Smooth muscle cell (in vitro differentiated cells): ENCODE measurements at regions not wholly inside any gene's neighbourhood (a gene's known extent, or its start where the extent isn't known, plus 50 kb on each side); places are given as distances from the start of the nearest gene placed in this dataset.

Experiments
- DNase-seq: peaks from one replicate; lab custom pipeline; 2025; ENCODE audit not compliant: unreplicated experiment; lab: John Stamatoyannopoulos, UW
- H2AFZ ChIP-seq: fragments of 200-600 bp; sonication (generic); 2 replicates; pipeline ENCODE4 v1.6.0; 2016; ENCODE audit warnings: antibody characterized with exemption, low read depth, mild to moderate bottlenecking
- H3F3A ChIP-seq: fragments of 200-600 bp; sonication (generic); 2 replicates; pipeline ENCODE4 v1.6.0; 2017; ENCODE audit warnings: antibody characterized with exemption, low read depth
- H3K27ac ChIP-seq: fragments of 200-600 bp; sonication (generic); 2 replicates; pipeline ENCODE4 v1.5.1; 2016; ENCODE audit warnings: low read depth, mild to moderate bottlenecking
- H3K27me3 ChIP-seq: fragments of 200-600 bp; sonication (generic); 2 replicates; pipeline ENCODE4 v1.6.1; 2016; ENCODE audit warnings: low read depth, mild to moderate bottlenecking
- H3K36me3 ChIP-seq: fragments of 200-600 bp; sonication (generic); 2 replicates; pipeline ENCODE4 v1.5.1; 2016; ENCODE audit warnings: low read depth
- H3K4me1 ChIP-seq: fragments of 200-600 bp; sonication (generic); 2 replicates; pipeline ENCODE4 v1.5.1; 2016; ENCODE audit warnings: low read depth
- H3K4me2 ChIP-seq: fragments of 200-600 bp; sonication (generic); 2 replicates; pipeline ENCODE4 v1.6.0; 2016; ENCODE audit warnings: mild to moderate bottlenecking
- H3K4me3 ChIP-seq: fragments of 200-600 bp; sonication (generic); 2 replicates; pipeline ENCODE4 v1.5.1; 2016; ENCODE audit warnings: mild to moderate bottlenecking
- H3K79me2 ChIP-seq: fragments of 200-600 bp; sonication (generic); 2 replicates; pipeline ENCODE4 v1.6.0; 2016; ENCODE audit warnings: low read depth, mild to moderate bottlenecking
- H3K9ac ChIP-seq: fragments of 200-600 bp; sonication (generic); 2 replicates; pipeline ENCODE4 v1.6.0; 2016; ENCODE audit warnings: low read depth
- H3K9me3 ChIP-seq: fragments of 200-600 bp; sonication (generic); replicated peaks from 2 replicates; pipeline ENCODE4 v1.5.1; 2016; ENCODE audit warnings: low read depth
- H4K20me1 ChIP-seq: fragments of 200-600 bp; sonication (generic); 2 replicates; pipeline ENCODE4 v1.6.0; 2016; ENCODE audit warnings: low read depth
- WGBS: methylation state at CpG from one replicate; pipeline ENCODE4 v1.1.7; 2016; ENCODE audit warnings: low lambda C conversion rate; 5-methylcytosine and 5-hydroxymethylcytosine counted together
- TF ChIP-seq, protein P1 (sequence below): fragments of 200-600 bp; sonication (generic); IDR thresholded peaks from 2 replicates; pipeline ENCODE4 v1.5.1; 2017; ENCODE audit warnings: borderline replicate concordance, mild to moderate bottlenecking, antibody characterized with exemption; ENCODE audit not compliant: insufficient read depth, poor library complexity, severe bottlenecking

DNA sequence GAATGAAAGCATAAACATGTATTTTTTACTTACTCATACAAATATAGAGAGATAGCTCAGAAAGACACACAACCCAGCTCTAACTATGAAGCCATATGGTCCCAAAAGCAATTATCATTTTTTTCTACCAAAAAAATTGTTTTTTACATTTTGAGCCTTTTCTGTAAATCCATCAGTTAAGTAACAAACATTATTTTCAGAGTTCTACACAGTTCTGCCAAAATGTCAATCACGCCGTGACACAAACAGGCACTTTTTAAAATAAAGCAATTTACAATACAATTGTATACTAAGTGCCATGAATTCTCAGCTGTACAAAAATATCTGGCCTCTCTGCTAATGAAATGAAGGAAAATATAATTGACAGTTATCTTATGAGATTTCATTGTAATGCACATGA, 201.4 kb upstream of the ID4 start:
- Histone ChIP-seq H3K9ac (no peak overlapping the region), H3K79me2 (no peaks in the 10 kb centered on the region), H3K27ac (no peak overlapping the region), H3K36me3 (no peaks in the 10 kb centered on the region), H2AFZ (no peak overlapping the region), H3K4me1 (no peaks in the 10 kb centered on the region), H3F3A (no peaks in the 10 kb centered on the region), H3K9me3 (no peaks in the 10 kb centered on the region), H3K4me2 (no peak overlapping the region), H3K27me3 (no peaks in the 10 kb centered on the region), H4K20me1 (no peaks in the 10 kb centered on the region), H3K4me3 (no peak overlapping the region)
- 99% methylated on average over 2 of the region's 2 CpGs for WGBS
- TF ChIP-seq, protein P1, sequence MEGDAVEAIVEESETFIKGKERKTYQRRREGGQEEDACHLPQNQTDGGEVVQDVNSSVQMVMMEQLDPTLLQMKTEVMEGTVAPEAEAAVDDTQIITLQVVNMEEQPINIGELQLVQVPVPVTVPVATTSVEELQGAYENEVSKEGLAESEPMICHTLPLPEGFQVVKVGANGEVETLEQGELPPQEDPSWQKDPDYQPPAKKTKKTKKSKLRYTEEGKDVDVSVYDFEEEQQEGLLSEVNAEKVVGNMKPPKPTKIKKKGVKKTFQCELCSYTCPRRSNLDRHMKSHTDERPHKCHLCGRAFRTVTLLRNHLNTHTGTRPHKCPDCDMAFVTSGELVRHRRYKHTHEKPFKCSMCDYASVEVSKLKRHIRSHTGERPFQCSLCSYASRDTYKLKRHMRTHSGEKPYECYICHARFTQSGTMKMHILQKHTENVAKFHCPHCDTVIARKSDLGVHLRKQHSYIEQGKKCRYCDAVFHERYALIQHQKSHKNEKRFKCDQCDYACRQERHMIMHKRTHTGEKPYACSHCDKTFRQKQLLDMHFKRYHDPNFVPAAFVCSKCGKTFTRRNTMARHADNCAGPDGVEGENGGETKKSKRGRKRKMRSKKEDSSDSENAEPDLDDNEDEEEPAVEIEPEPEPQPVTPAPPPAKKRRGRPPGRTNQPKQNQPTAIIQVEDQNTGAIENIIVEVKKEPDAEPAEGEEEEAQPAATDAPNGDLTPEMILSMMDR = no peak
- no peak for DNase-seq

DNA sequence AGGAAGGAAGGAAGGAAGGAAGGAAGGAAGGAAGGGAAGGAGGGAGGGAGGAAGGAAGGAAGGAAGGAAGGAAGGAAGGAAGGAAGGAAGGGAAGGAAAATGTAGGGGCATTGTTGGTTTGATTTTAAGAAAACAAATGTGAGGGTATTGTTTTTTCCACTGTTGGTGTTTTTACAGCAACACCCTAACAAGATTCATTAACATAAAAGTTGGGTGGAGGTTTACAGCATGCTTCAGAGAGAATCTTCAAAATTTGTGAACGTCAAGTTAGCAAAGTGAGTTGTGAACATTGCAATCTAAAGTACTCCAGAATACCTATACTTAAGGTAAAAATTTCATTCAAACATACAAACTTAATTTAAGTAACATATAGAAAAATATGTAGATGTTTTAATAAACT, 200.2 kb upstream of the ID4 start:
- WGBS = 85% methylated on average over 1 of the region's 1 CpG
- Histone ChIP-seq H3K79me2 (no peaks in the 10 kb centered on the region), H4K20me1 (no peaks in the 10 kb centered on the region), H3K4me2 (no peak overlapping the region), H2AFZ (no peak overlapping the region), H3F3A (no peaks in the 10 kb centered on the region), H3K4me1 (no peaks in the 10 kb centered on the region), H3K9me3 (no peaks in the 10 kb centered on the region), H3K27me3 (no peaks in the 10 kb centered on the region), H3K4me3 (no peak overlapping the region), H3K9ac (no peak overlapping the region), H3K27ac (no peak overlapping the region), H3K36me3 (no peaks in the 10 kb centered on the region)
- no peak for DNase-seq
- TF ChIP-seq, protein P1 = no peak

DNA sequence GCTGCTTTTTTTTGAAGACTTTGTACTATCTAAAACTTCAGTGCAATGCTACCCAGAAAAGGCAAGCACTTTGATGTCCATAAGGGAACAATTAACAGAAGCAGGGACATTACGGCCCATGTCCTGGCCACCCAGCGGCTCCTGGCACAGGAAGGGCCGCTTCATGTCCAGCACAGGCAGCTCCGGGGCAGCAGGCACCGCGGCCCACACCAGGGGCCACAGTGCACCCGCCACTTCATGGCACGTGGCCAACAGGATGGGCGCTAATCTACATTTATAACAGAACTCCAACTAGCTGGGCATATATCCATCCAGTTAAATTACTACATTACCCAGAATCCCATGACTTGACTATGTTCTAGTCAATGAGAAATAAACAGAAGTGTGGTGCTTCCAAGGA, 198.2 kb upstream of the ID4 start:
- Histone ChIP-seq H3K79me2 (no peaks in the 10 kb centered on the region), H3K27ac (no peak overlapping the region), H3K4me1 (no peaks in the 10 kb centered on the region), H3F3A (no peaks in the 10 kb centered on the region), H3K4me2 (no peak overlapping the region), H3K27me3 (no peaks in the 10 kb centered on the region), H2AFZ (no peak overlapping the region), H3K36me3 (no peaks in the 10 kb centered on the region), H4K20me1 (no peaks in the 10 kb centered on the region), H3K4me3 (no peak overlapping the region), H3K9ac (no peak overlapping the region), H3K9me3 (no peaks in the 10 kb centered on the region)
- DNase-seq = no peak
- TF ChIP-seq, protein P1 = no peak
- WGBS = 99% methylated on average over 9 of the region's 9 CpGs

DNA sequence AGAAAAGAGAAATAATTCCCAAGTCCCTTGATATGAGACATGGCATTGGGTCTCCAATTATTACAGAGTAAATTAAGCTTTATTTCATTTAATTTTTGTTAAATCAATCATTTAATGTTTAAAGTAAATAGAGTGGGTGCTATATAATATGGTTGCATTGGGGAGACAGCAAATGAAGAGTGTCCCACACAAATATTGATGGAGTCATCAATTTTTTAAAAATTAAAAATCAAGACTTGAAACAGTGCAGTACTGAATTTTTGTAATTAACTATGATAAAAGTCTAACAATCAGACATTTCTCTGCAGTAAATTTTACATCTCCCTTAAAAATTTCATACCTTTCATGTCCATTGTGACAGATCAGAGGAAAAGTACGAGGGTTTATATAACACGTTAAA, 193.9 kb upstream of the ID4 start:
- no peak overlapping the region for H3K4me3 ChIP-seq
- H3F3A ChIP-seq = no peaks in the 10 kb centered on the region
- H3K4me2 ChIP-seq = no peak overlapping the region
- H3K36me3 ChIP-seq = no peaks in the 10 kb centered on the region
- no peak for DNase-seq
- H3K27me3 ChIP-seq = no peaks in the 10 kb centered on the region
- H3K79me2 ChIP-seq = no peaks in the 10 kb centered on the region
- H4K20me1 ChIP-seq = no peaks in the 10 kb centered on the region
- H3K9ac ChIP-seq = no peak overlapping the region
- H3K4me1 ChIP-seq = no peaks in the 10 kb centered on the region
- no peak overlapping the region for H3K27ac ChIP-seq
- H3K9me3 ChIP-seq = no peaks in the 10 kb centered on the region
- TF ChIP-seq, protein P1 = no peak
- WGBS = 94% methylated on average over 2 of the region's 2 CpGs
- no peak overlapping the region for H2AFZ ChIP-seq
